ENCODE measurements at regions not wholly inside any gene's neighbourhood (a gene's known extent, or its start where the extent isn't known, plus 50 kb on each side); places are given as distances from the start of the nearest gene placed in this dataset.

GRCh38 chr12:59134750-59135149 is 214.4 kb upstream of the LRIG3 start:
- no peak for DNase-seq (ENCODE audit: low read depth)
- no peak for TF ChIP-seq CTCF (conservative IDR thresholded peaks at IDR 0.05; ENCODE audit: low read depth, low read length)
- no peak overlapping the region for H3K4me3 ChIP-seq (ENCODE audit: low read length)

- DNase-seq (ENCODE audit: low read depth), result no peak
- no peak overlapping the region for H3K4me3 ChIP-seq (ENCODE audit: low read length)
- TF ChIP-seq CTCF (conservative IDR thresholded peaks at IDR 0.05; ENCODE audit: low read depth, low read length), result no peak
Observed at GRCh38 chr12:59131462-59131861, 211.2 kb upstream of the LRIG3 start.

GRCh38 chr12:59122784-59123183 is 202.5 kb upstream of the LRIG3 start:
- no peak for TF ChIP-seq CTCF (conservative IDR thresholded peaks at IDR 0.05; ENCODE audit: low read depth, low read length)
- no peak overlapping the region for H3K4me3 ChIP-seq (ENCODE audit: low read length)
- no peak for DNase-seq (ENCODE audit: low read depth)

- TF ChIP-seq CTCF (conservative IDR thresholded peaks at IDR 0.05; ENCODE audit: low read depth, low read length), result no peak
- no peak overlapping the region for H3K4me3 ChIP-seq (ENCODE audit: low read length)
- no peak for DNase-seq (ENCODE audit: low read depth)
Observed at GRCh38 chr12:59121451-59121850, 201.1 kb upstream of the LRIG3 start.

GRCh38 chr12:59119676-59120075 is 199.4 kb upstream of the LRIG3 start:
- no peak overlapping the region for H3K4me3 ChIP-seq (ENCODE audit: low read length)
- DNase-seq (ENCODE audit: low read depth), result no peak
- TF ChIP-seq CTCF (conservative IDR thresholded peaks at IDR 0.05; ENCODE audit: low read depth, low read length), result no peak

- no peak for DNase-seq (ENCODE audit: low read depth)
- no peak overlapping the region for H3K4me3 ChIP-seq (ENCODE audit: low read length)
- TF ChIP-seq CTCF (conservative IDR thresholded peaks at IDR 0.05; ENCODE audit: low read depth, low read length), result no peak
Observed at GRCh38 chr12:59118356-59118755, 198.1 kb upstream of the LRIG3 start.

- no peak for DNase-seq (ENCODE audit: low read depth)
- no peak overlapping the region for H3K4me3 ChIP-seq (ENCODE audit: low read length)
- TF ChIP-seq CTCF (conservative IDR thresholded peaks at IDR 0.05; ENCODE audit: low read depth, low read length), result no peak
Observed at GRCh38 chr12:59115995-59116394, 195.7 kb upstream of the LRIG3 start.
